ENCODE measurements at regions not wholly inside any gene's neighbourhood (a gene's known extent, or its start where the extent isn't known, plus 50 kb on each side); places are given as distances from the start of the nearest gene placed in this dataset.

GRCh38 chr12:124446364-124446763 is 121.0 kb downstream of the NCOR2 start:
- TF ChIP-seq, protein P1, sequence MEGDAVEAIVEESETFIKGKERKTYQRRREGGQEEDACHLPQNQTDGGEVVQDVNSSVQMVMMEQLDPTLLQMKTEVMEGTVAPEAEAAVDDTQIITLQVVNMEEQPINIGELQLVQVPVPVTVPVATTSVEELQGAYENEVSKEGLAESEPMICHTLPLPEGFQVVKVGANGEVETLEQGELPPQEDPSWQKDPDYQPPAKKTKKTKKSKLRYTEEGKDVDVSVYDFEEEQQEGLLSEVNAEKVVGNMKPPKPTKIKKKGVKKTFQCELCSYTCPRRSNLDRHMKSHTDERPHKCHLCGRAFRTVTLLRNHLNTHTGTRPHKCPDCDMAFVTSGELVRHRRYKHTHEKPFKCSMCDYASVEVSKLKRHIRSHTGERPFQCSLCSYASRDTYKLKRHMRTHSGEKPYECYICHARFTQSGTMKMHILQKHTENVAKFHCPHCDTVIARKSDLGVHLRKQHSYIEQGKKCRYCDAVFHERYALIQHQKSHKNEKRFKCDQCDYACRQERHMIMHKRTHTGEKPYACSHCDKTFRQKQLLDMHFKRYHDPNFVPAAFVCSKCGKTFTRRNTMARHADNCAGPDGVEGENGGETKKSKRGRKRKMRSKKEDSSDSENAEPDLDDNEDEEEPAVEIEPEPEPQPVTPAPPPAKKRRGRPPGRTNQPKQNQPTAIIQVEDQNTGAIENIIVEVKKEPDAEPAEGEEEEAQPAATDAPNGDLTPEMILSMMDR (IDR thresholded peaks at IDR 0.05) = no peak
- TF ChIP-seq EP300 (IDR thresholded peaks at IDR 0.05) (no peak), POLR2AphosphoS5 (IDR thresholded peaks at IDR 0.05) (no peak)
